Stimulated activated naive B cell treated with anti-CD40 and anti-IgM and Interleukin-4, amounts not matched to agents 10 μg/mL and 1 μg/mL and 100 μg/mL, for 72 hours (primary cell): ENCODE measurements at regions not wholly inside any gene's neighbourhood (a gene's known extent, or its start where the extent isn't known, plus 50 kb on each side); places are given as distances from the start of the nearest gene placed in this dataset.

ENCODE experiments used
- ATAC-seq, 2 donors: fragments of 150-1000 bp; cut with Tn5 transposase; replicated peaks; 2 replicates each; pipeline ENCODE4 v1.10.0; 2021; ENCODE audit warnings: moderate library complexity in 1 of 2
- DNase-seq: peaks from one replicate; pipeline ENCODE4 v3.0.0; 2021
- H3K27ac Mint-ChIP-seq: one replicate; pipeline ENCODE4 v1.8.0; 2022; ENCODE audit warnings: mild to moderate bottlenecking, mixed read lengths
- H3K27me3 Mint-ChIP-seq, 2 donors: one replicate each; pipeline ENCODE4 v1.8.0; 2022; ENCODE audit warnings: mixed read lengths in 2 of 2
- H3K36me3 Mint-ChIP-seq, 2 donors: one replicate each; pipeline ENCODE4 v1.8.0; 2022; ENCODE audit warnings: mixed read lengths in 2 of 2, mild to moderate bottlenecking in 1 of 2
- H3K4me1 Mint-ChIP-seq, 2 donors: one replicate each; pipeline ENCODE4 v1.8.0; 2022; ENCODE audit warnings: mixed read lengths in 2 of 2, mild to moderate bottlenecking in 1 of 2
- H3K4me3 Mint-ChIP-seq, 2 donors: one replicate each; pipeline ENCODE4 v1.8.0; 2022; ENCODE audit warnings: mild to moderate bottlenecking in 2 of 2, mixed read lengths in 2 of 2, moderate library complexity in 1 of 2
- H3K9me3 Mint-ChIP-seq, 2 donors: one replicate each; pipeline ENCODE4 v1.8.0; 2022; ENCODE audit warnings: mixed read lengths in 2 of 2, mild to moderate bottlenecking in 1 of 2

DNA sequence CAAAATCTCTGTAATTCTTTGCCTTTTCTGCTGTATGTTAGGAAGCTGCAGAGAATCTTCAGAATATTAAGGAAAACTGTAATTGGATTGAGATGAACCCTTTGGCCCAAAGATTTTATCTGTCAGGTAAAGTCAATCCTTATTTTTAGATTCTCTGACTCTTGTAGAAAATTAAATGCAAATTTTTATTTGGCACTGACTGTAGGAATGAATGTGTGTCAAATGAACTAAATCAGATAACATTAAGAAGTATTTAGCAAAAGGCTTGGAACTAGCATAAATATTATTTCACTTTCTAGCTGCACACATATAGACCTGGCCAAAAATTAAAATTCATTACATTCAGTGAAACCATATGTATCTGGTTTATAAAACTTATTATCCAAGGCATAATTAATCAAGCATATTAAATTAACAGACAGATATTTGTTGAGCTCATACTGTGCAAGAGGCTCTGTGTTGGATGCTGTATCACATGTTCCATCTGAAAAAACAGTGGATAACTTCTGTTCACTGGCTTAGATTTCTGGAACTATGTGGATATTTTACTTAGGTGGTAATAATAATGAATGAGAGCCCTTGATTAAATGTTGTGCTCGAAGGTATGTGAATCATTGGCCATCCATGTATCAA lies 124.8 kb downstream of the HDGFL1 start:
- Mint-ChIP-seq H3K4me1 (no peaks in the 10 kb centered on the region), H3K36me3 (no peaks in the 10 kb centered on the region)

GRCh38 chr6:22696481-22696880 lies 127.1 kb downstream of the HDGFL1 start:
- Mint-ChIP-seq H3K4me1 (no peaks in the 10 kb centered on the region), H3K27me3 (no peaks in the 10 kb centered on the region), H3K9me3 (no peaks in the 10 kb centered on the region), H3K4me3 (no peak overlapping the region), H3K36me3 (no peaks in the 10 kb centered on the region), H3K27ac (no peak overlapping the region)
- no peak for DNase-seq
- ATAC-seq = no peak

More for the DNA sequence above, 124.8 kb downstream of the HDGFL1 start:
- Mint-ChIP-seq H3K27ac (no peak overlapping the region), H3K9me3 (peaks cover 0 to 5% of the 10 kb centered on the region in 2 donors), H3K27me3 (no peaks in the 10 kb centered on the region), H3K4me3 (no peak overlapping the region)
- no peak for ATAC-seq
- no peak for DNase-seq

DNA sequence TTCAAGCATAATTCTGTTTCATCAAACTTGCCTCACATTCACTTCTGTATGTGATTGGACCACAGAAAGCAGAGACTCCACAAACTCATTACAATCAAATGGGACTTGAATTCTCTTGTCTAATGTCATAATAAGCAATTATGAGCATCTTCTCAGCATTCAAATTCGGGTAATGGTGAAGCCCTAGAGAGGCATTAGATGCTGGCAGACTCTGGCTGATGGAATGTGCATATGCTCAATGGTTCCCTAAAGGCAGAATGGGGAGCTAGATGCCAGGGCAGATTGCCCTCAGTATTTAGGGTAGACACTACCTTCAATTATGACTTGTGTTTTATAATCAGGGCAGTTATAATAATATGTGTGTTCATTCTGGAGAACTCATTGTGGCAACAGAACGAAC lies 127.9 kb downstream of the HDGFL1 start:
- H3K4me1 Mint-ChIP-seq = no peaks in the 10 kb centered on the region
- H3K4me3 Mint-ChIP-seq = no peak overlapping the region
- no peaks in the 10 kb centered on the region for H3K36me3 Mint-ChIP-seq
- no peaks in the 10 kb centered on the region for H3K9me3 Mint-ChIP-seq
- DNase-seq (no peak), ATAC-seq (no peak)
- no peaks in the 10 kb centered on the region for H3K27me3 Mint-ChIP-seq
- no peak overlapping the region for H3K27ac Mint-ChIP-seq

GRCh38 chr6:22699151-22699550 lies 129.8 kb downstream of the HDGFL1 start:
- Mint-ChIP-seq H3K27ac (no peak overlapping the region), H3K4me3 (no peak overlapping the region), H3K27me3 (no peaks in the 10 kb centered on the region), H3K4me1 (no peaks in the 10 kb centered on the region), H3K36me3 (no peaks in the 10 kb centered on the region), H3K9me3 (no peaks in the 10 kb centered on the region)
- DNase-seq (no peak), ATAC-seq (no peak)

- Mint-ChIP-seq H3K27ac (no peak overlapping the region), H3K4me3 (no peak overlapping the region), H3K36me3 (no peaks in the 10 kb centered on the region), H3K4me1 (no peaks in the 10 kb centered on the region), H3K9me3 (no peaks in the 10 kb centered on the region), H3K27me3 (no peaks in the 10 kb centered on the region)
- ATAC-seq (no peak), DNase-seq (no peak)
Observed at GRCh38 chr6:22706651-22707050, 137.3 kb downstream of the HDGFL1 start.

DNA sequence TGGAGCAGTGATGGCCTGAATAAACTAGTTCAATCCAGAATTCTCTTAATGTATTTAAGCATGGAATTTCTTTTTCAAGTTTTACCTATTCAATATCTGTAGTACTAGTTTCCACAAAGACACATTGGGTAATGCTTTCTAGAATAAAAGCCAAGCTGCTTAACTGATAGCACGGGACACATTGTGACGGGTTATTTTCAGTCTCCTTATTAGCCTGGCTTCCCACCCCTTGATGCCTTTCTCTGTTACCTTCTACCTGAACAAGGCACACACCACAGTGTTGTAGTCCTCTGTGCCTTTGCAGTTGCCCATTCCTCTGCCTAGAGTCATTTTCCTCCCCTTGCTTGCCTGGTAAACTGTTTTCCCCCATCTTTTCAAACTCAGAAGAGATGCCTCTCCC lies 139.1 kb downstream of the HDGFL1 start:
- no peaks in the 10 kb centered on the region for H3K36me3 Mint-ChIP-seq
- no peak for DNase-seq
- H3K9me3 Mint-ChIP-seq = no peaks in the 10 kb centered on the region
- H3K27ac Mint-ChIP-seq = no peak overlapping the region
- H3K4me3 Mint-ChIP-seq = no peak overlapping the region
- no peak for ATAC-seq
- H3K4me1 Mint-ChIP-seq = no peaks in the 10 kb centered on the region
- H3K27me3 Mint-ChIP-seq = no peaks in the 10 kb centered on the region

DNA sequence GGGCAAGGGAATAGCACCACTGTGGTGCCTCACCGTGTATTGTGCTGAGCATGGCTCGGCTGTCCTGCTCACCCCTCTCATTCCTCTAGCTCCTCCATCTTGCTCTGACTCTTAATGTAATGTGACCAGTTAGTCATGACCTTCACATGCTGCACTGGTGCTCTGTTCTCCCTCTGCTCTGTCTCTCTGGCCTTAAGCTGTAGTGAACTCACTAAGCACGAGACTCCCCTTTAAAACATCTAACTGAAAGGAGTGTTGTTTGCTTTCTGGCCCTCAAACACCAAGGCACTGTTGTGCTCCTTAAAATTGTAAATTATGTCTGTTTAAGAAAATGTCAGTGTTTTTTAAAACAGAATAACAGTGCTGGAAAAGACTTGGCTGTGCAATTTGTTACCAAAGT lies 140.4 kb downstream of the HDGFL1 start:
- no peak overlapping the region for H3K4me3 Mint-ChIP-seq
- no peak for ATAC-seq

DNA sequence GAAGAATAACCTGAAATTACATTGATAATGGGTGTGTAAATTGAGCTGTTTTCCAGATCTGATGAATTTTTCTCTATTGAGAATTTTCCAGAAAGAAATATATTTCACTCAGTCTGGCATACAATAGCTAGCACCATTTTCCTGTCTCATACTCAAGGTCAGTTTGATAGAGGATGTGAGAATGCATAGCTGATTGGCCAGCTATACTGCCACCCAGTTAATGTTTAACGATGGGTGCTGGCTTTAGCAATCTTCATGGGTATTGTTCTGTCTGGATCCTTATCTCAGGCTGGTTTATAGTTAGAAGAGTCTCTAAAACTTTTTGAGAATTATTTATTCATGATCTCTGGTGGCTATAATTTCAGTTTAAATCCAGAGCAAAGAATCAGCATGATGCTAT lies 147.4 kb downstream of the HDGFL1 start:
- Mint-ChIP-seq H3K27ac (no peak overlapping the region), H3K36me3 (no peaks in the 10 kb centered on the region), H3K4me1 (no peaks in the 10 kb centered on the region), H3K4me3 (no peak overlapping the region), H3K9me3 (peaks cover 0 to 1% of the 10 kb centered on the region in 2 donors), H3K27me3 (peaks cover 0 to 4% of the 10 kb centered on the region in 2 donors)
- ATAC-seq (peak in 1 of 2 donors; percentile 42), DNase-seq (no peak)

More for the DNA sequence above, 140.4 kb downstream of the HDGFL1 start:
- no peaks in the 10 kb centered on the region for H3K27me3 Mint-ChIP-seq
- H3K4me1 Mint-ChIP-seq = no peaks in the 10 kb centered on the region
- H3K36me3 Mint-ChIP-seq = no peaks in the 10 kb centered on the region
- H3K9me3 Mint-ChIP-seq = no peaks in the 10 kb centered on the region
- no peak for DNase-seq
- no peak overlapping the region for H3K27ac Mint-ChIP-seq

DNA sequence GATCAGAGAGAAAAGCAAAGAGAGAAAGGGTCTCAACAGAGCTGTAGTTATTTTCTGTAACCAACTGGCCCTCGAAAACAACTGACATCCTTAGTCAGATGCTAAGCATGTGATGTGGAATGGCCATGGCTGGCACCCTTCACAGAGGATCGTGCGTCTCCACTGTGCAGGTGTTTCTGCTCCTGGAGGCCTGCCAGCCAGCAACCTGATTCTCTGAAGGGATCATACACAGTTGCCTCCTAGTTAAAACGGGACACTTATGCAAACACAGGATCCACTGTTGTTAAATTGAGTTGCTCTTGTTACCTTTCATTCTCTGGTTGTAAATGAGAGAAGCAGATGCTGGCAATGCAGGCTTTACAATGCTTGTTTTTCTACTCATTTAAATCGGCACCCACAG lies 148.5 kb downstream of the HDGFL1 start:
- ATAC-seq (no peak), DNase-seq (no peak)
- Mint-ChIP-seq H3K9me3 (peaks cover 1 to 5% of the 10 kb centered on the region in 2 donors), H3K27me3 (peaks cover 0 to 4% of the 10 kb centered on the region in 2 donors), H3K27ac (no peak overlapping the region), H3K4me1 (no peaks in the 10 kb centered on the region), H3K4me3 (no peak overlapping the region), H3K36me3 (no peaks in the 10 kb centered on the region)

- Mint-ChIP-seq H3K4me3 (no peak overlapping the region), H3K4me1 (no peaks in the 10 kb centered on the region), H3K9me3 (peaks cover 5 to 7% of the 10 kb centered on the region in 2 donors), H3K36me3 (no peaks in the 10 kb centered on the region), H3K27me3 (no peaks in the 10 kb centered on the region), H3K27ac (no peak overlapping the region)
- ATAC-seq (no peak), DNase-seq (no peak)
Observed at GRCh38 chr6:22722913-22723312, 153.5 kb downstream of the HDGFL1 start.

DNA sequence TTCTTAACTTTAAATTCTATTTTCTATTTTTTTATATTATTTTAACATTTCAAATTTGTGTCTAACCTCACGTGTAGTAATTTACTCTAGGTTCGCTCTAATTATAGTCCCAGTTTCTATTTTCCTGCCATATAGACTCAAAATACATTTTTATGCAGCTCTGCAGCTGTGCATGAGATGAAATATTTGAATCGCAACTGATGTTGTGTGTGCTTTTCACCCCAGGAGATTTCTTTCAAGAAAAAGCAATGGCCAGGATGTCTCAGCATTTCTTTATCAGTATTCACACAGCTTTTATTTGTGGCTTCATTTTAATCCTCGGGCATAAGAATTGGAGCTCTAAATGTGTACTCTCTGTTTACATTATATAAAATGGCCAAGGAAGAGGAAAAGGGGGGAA lies 157.6 kb downstream of the HDGFL1 start:
- Mint-ChIP-seq H3K9me3 (peaks cover 4 to 7% of the 10 kb centered on the region in 2 donors), H3K4me3 (no peak overlapping the region), H3K36me3 (no peaks in the 10 kb centered on the region), H3K27ac (no peak overlapping the region), H3K27me3 (no peaks in the 10 kb centered on the region), H3K4me1 (no peaks in the 10 kb centered on the region)
- no peak for DNase-seq
- ATAC-seq = no peak

DNA sequence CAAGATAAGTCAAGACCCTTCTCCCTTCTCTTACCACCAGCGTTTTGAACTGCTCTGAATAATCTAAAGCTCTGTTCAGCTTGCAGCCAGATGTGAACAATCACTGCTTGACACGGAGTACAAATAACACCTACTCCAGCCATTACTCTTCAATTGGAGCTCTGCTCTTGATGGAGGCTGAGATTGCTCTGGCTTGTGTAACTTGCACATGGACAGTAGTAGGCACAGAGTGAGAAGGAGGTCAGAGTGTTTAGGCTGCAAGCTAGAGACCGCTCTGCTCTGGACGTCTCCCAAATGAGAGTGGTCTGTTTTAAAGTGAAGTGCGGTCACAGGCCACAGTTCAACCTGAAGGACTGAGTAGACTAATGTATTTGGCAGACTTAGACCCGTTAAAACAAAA lies 158.3 kb downstream of the HDGFL1 start:
- no peaks in the 10 kb centered on the region for H3K36me3 Mint-ChIP-seq
- no peak overlapping the region for H3K4me3 Mint-ChIP-seq
- peaks cover 2 to 7% of the 10 kb centered on the region in 2 donors for H3K9me3 Mint-ChIP-seq
- H3K27me3 Mint-ChIP-seq = no peaks in the 10 kb centered on the region
- no peak overlapping the region for H3K27ac Mint-ChIP-seq
- DNase-seq = no peak
- no peaks in the 10 kb centered on the region for H3K4me1 Mint-ChIP-seq
- no peak for ATAC-seq

GRCh38 chr6:22732176-22732970 lies 163.0 kb downstream of the HDGFL1 start:
- H3K9me3 Mint-ChIP-seq = peaks cover 0 to 6% of the 10 kb centered on the region in 2 donors

DNA sequence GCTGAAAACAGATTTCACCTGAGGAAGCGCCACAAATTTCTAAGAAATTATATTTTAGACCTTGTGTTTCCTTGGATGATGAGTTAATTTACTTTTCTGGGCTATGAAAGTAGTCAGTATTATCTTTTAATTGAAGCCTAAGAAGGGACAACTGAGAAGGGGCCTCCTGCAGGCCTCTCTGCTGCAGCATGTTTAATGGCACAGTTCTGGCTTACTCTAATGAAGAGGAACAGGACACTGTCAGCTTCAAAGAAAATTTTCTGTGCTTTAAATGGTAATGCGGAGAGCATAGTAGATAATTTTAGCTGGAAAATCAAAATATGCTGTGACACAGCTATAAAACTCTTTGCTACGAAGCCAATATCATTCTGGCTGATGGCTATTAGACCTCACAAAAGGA lies 167.4 kb downstream of the HDGFL1 start:
- H3K27me3 Mint-ChIP-seq = no peaks in the 10 kb centered on the region
- DNase-seq (no peak), ATAC-seq (no peak)
- H3K27ac Mint-ChIP-seq = no peak overlapping the region
- no peaks in the 10 kb centered on the region for H3K4me1 Mint-ChIP-seq
- no peak overlapping the region for H3K4me3 Mint-ChIP-seq
- H3K36me3 Mint-ChIP-seq = no peaks in the 10 kb centered on the region
- H3K9me3 Mint-ChIP-seq = peaks cover 0 to 6% of the 10 kb centered on the region in 2 donors

More at GRCh38 chr6:22732176-22732970, 163.0 kb downstream of the HDGFL1 start:
- DNase-seq (no peak), ATAC-seq (no peak)
- no peaks in the 10 kb centered on the region for H3K27me3 Mint-ChIP-seq
- H3K4me3 Mint-ChIP-seq = no peak overlapping the region
- no peaks in the 10 kb centered on the region for H3K4me1 Mint-ChIP-seq
- H3K36me3 Mint-ChIP-seq = no peaks in the 10 kb centered on the region
- H3K27ac Mint-ChIP-seq = no peak overlapping the region

DNA sequence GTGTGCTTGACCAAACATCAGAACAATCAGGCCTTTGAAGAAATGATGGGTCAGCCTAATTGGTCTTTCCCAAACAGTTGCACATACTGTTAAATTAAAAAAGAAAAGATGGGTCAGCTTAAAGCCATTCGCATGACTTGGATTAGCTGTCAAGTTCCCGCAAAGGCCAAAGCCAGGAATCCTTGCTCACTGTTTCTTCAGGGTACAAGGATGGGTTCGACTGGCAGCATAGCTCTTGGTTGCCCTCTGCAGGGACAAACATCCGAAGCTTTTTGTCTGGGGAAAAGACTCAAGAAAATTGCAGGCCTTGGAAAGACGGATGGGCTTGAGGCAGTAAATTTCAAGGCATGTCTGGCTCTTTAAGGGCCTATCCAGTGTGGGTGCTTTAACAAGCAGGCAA lies 168.0 kb downstream of the HDGFL1 start:
- Mint-ChIP-seq H3K4me1 (no peaks in the 10 kb centered on the region), H3K4me3 (no peak overlapping the region), H3K36me3 (no peaks in the 10 kb centered on the region), H3K27ac (no peak overlapping the region), H3K9me3 (peaks cover 0 to 6% of the 10 kb centered on the region in 2 donors), H3K27me3 (no peaks in the 10 kb centered on the region)
- ATAC-seq (no peak), DNase-seq (no peak)
